ENCODE measurements at regions not wholly inside any gene's neighbourhood (a gene's known extent, or its start where the extent isn't known, plus 50 kb on each side); places are given as distances from the start of the nearest gene placed in this dataset.
"Not testable (repeated sequence)": the region's sequence is repeated elsewhere in the genome, so short reads cannot be mapped to it uniquely, and the experiment has no call there.

DNA sequence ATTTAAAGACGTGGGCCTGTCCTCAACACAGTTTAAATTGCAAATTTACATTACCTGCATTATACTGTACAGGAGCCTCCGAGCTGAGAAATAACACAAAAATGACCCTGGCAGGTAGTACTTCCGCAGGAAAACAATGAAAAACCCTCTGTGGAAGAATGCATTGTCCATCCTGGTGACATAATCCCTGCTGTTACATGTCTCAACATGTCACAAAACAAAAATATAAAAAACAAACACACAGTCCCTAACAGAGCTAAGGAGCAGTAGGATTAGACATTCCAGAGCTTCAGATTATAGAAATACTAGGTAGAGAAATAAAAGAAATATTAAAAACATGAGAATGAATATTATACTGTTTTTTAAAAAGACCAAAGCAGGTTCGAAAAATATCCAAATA, 359.2 kb downstream of the SRGAP2C start:
- H3K9me3 ChIP-seq (ENCODE audit: control insufficient read depth, low read length); H3K4me1 ChIP-seq (ENCODE audit: control insufficient read depth, insufficient read depth, low read length, poor library complexity, severe bottlenecking); H3K36me3 ChIP-seq (ENCODE audit: control insufficient read depth, insufficient read depth, low read length); H3K4me3 ChIP-seq (ENCODE audit: extremely low read depth, insufficient read depth, low read length, poor library complexity, severe bottlenecking); H3K27ac ChIP-seq (ENCODE audit: low read depth, low read length, severe bottlenecking): not testable (repeated sequence)
- 100% methylated on average over 1 of the region's 4 CpGs; no CpG with 5 or more reads in 1 of the 2 experiments for WGBS, 2 experiments (ENCODE audit: insufficient coverage in 2 of 2)

GRCh38 chr1:121544500-121544899, 359.7 kb downstream of the SRGAP2C start:
- WGBS, 2 experiments (ENCODE audit: insufficient coverage in 2 of 2) = no CpG with 5 or more reads among the region's 2 CpGs
- Histone ChIP-seq H3K9me3 (ENCODE audit: control insufficient read depth, low read length) (no peaks in the 10 kb centered on the region), H3K4me3 (ENCODE audit: extremely low read depth, insufficient read depth, low read length, poor library complexity, severe bottlenecking) (no peak overlapping the region), H3K36me3 (ENCODE audit: control insufficient read depth, insufficient read depth, low read length) (no peaks in the 10 kb centered on the region), H3K27ac (ENCODE audit: low read depth, low read length, severe bottlenecking) (no peak overlapping the region), H3K4me1 (ENCODE audit: control insufficient read depth, insufficient read depth, low read length, poor library complexity, severe bottlenecking) (peaks cover 4% of the 10 kb centered on the region)

DNA sequence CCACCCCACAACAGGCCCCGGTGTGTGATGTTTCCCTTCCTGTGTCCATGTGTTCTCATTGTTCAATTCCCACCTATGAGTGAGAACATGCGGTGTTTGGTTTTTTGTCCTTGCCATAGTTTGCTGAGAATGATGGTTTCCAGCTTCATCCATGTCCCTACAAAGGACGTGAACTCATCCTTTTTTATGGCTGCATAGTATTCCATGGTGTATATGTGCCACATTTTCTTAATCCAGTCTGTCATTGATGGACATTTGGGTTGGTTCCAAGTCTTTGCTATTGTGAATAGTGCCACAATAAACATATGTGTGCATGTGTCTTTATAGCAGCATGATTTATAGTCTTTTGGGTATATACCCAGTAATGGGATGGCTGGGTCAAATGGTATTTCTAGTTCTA, 361.1 kb downstream of the SRGAP2C start:
- not testable (repeated sequence) for H3K27ac ChIP-seq (ENCODE audit: low read depth, low read length, severe bottlenecking); H3K4me3 ChIP-seq (ENCODE audit: extremely low read depth, insufficient read depth, low read length, poor library complexity, severe bottlenecking); H3K4me1 ChIP-seq (ENCODE audit: control insufficient read depth, insufficient read depth, low read length, poor library complexity, severe bottlenecking); H3K9me3 ChIP-seq (ENCODE audit: control insufficient read depth, low read length); H3K36me3 ChIP-seq (ENCODE audit: control insufficient read depth, insufficient read depth, low read length)
- no CpG with 5 or more reads among the region's 3 CpGs for WGBS, 2 experiments (ENCODE audit: insufficient coverage in 2 of 2)

GRCh38 chr1:121546830-121547591, 362.2 kb downstream of the SRGAP2C start:
- WGBS, 2 experiments (ENCODE audit: insufficient coverage in 2 of 2) = 100% methylated on average over 1 of the region's 3 CpGs; no CpG with 5 or more reads in 1 of the 2 experiments
- H3K4me3 ChIP-seq (ENCODE audit: extremely low read depth, insufficient read depth, low read length, poor library complexity, severe bottlenecking) = no peak overlapping the region
- no peaks in the 10 kb centered on the region for H3K36me3 ChIP-seq (ENCODE audit: control insufficient read depth, insufficient read depth, low read length)
- H3K4me1 ChIP-seq (ENCODE audit: control insufficient read depth, insufficient read depth, low read length, poor library complexity, severe bottlenecking) = peaks cover 4% of the 10 kb centered on the region
- H3K9me3 ChIP-seq (ENCODE audit: control insufficient read depth, low read length) = no peaks in the 10 kb centered on the region
- no peak overlapping the region for H3K27ac ChIP-seq (ENCODE audit: low read depth, low read length, severe bottlenecking)

DNA sequence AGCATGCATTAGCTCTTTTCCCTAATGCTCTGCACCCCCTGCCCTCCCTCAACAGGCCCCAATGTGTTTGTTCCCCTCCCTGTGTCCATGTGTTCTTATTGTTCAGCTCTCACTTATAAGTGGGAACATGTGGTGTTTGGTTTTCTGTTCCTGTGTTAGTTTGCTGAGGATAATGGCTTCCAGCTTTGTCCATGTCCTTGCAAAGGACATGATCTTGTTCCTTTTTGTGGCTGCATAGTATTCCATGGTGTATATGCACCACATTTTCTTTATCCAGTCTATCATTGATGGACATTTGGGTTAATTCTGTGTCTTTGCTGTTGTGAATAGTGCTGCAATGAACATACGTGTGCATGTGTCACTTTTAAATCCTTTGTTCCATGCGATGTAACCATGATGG, 363.0 kb downstream of the SRGAP2C start:
- H3K4me3 ChIP-seq (ENCODE audit: extremely low read depth, insufficient read depth, low read length, poor library complexity, severe bottlenecking); H3K36me3 ChIP-seq (ENCODE audit: control insufficient read depth, insufficient read depth, low read length); H3K27ac ChIP-seq (ENCODE audit: low read depth, low read length, severe bottlenecking); H3K4me1 ChIP-seq (ENCODE audit: control insufficient read depth, insufficient read depth, low read length, poor library complexity, severe bottlenecking); H3K9me3 ChIP-seq (ENCODE audit: control insufficient read depth, low read length): not testable (repeated sequence)
- 86% methylated on average over 1 of the region's 2 CpGs; no CpG with 5 or more reads in 1 of the 2 experiments for WGBS, 2 experiments (ENCODE audit: insufficient coverage in 2 of 2)

- H3K4me1 ChIP-seq (ENCODE audit: control insufficient read depth, insufficient read depth, low read length, poor library complexity, severe bottlenecking); H3K27ac ChIP-seq (ENCODE audit: low read depth, low read length, severe bottlenecking); H3K4me3 ChIP-seq (ENCODE audit: extremely low read depth, insufficient read depth, low read length, poor library complexity, severe bottlenecking); H3K9me3 ChIP-seq (ENCODE audit: control insufficient read depth, low read length); H3K36me3 ChIP-seq (ENCODE audit: control insufficient read depth, insufficient read depth, low read length): not testable (repeated sequence)
- WGBS, 2 experiments (ENCODE audit: insufficient coverage in 2 of 2) = 100% methylated on average over 1 of the region's 3 CpGs; no CpG with 5 or more reads in 1 of the 2 experiments
These were observed 366.0 kb downstream of the SRGAP2C start for GRCh38 chr1:121550817-121551216.

GRCh38 chr1:121551491-121551890, 366.7 kb downstream of the SRGAP2C start:
- not testable (repeated sequence) for H3K36me3 ChIP-seq (ENCODE audit: control insufficient read depth, insufficient read depth, low read length); H3K9me3 ChIP-seq (ENCODE audit: control insufficient read depth, low read length); H3K4me3 ChIP-seq (ENCODE audit: extremely low read depth, insufficient read depth, low read length, poor library complexity, severe bottlenecking); H3K27ac ChIP-seq (ENCODE audit: low read depth, low read length, severe bottlenecking); H3K4me1 ChIP-seq (ENCODE audit: control insufficient read depth, insufficient read depth, low read length, poor library complexity, severe bottlenecking)
- 83 to 100% methylated on average over 1 of the region's 2 CpGs for WGBS, 2 experiments (ENCODE audit: insufficient coverage in 2 of 2)

- not testable (repeated sequence) for H3K9me3 ChIP-seq (ENCODE audit: control insufficient read depth, low read length); H3K4me3 ChIP-seq (ENCODE audit: extremely low read depth, insufficient read depth, low read length, poor library complexity, severe bottlenecking); H3K4me1 ChIP-seq (ENCODE audit: control insufficient read depth, insufficient read depth, low read length, poor library complexity, severe bottlenecking); H3K36me3 ChIP-seq (ENCODE audit: control insufficient read depth, insufficient read depth, low read length); H3K27ac ChIP-seq (ENCODE audit: low read depth, low read length, severe bottlenecking)
- WGBS, 2 experiments (ENCODE audit: insufficient coverage in 2 of 2) = no CpG with 5 or more reads among the region's 1 CpG
These were observed 371.8 kb downstream of the SRGAP2C start for GRCh38 chr1:121556560-121556959.

DNA sequence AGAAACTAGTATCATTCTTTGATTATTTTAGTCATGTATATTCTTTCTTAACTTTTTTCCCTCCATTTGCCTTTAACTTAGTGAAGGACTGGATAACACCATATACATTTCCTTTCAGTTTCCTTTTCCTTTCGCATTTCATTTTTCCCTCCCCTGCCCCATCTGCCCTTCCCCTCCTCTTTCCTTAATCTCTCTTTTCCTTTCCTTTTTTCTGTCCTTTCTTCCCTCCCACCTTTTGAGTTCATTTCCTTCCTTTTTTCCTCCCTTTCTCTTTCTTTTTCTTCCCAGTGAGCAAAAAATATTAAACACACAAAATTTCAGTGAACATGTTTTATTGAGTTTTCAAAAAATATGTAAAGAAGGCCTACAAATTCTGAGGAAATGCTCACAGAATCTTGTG, 373.3 kb downstream of the SRGAP2C start:
- H3K9me3 ChIP-seq (ENCODE audit: control insufficient read depth, low read length); H3K36me3 ChIP-seq (ENCODE audit: control insufficient read depth, insufficient read depth, low read length); H3K4me3 ChIP-seq (ENCODE audit: extremely low read depth, insufficient read depth, low read length, poor library complexity, severe bottlenecking); H3K27ac ChIP-seq (ENCODE audit: low read depth, low read length, severe bottlenecking); H3K4me1 ChIP-seq (ENCODE audit: control insufficient read depth, insufficient read depth, low read length, poor library complexity, severe bottlenecking): not testable (repeated sequence)
- 80 to 88% methylated on average over 1 of the region's 1 CpG for WGBS, 2 experiments (ENCODE audit: insufficient coverage in 2 of 2)

DNA sequence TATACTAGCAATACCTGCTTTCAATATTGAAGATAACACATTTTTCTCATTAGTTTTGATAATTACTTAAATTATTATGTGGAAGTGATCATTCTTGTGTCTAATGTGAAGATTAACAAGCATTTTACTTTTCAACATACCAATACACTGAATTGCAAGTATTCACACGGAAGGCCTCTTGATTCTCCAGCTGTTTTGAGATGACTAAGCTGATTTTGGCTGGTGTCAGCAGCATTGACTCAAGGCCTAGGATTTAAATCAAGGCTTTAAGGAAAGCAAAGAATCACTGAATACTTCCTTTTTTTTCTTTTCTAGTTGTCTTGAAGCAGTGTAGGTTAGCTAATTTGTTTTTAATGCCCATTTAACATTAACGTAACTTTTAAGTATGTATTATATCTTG, 373.7 kb downstream of the SRGAP2C start:
- Histone ChIP-seq H3K4me3 (ENCODE audit: extremely low read depth, insufficient read depth, low read length, poor library complexity, severe bottlenecking) (no peak overlapping the region), H3K27ac (ENCODE audit: low read depth, low read length, severe bottlenecking) (no peak overlapping the region), H3K9me3 (ENCODE audit: control insufficient read depth, low read length) (no peaks in the 10 kb centered on the region), H3K4me1 (ENCODE audit: control insufficient read depth, insufficient read depth, low read length, poor library complexity, severe bottlenecking) (no peaks in the 10 kb centered on the region), H3K36me3 (ENCODE audit: control insufficient read depth, insufficient read depth, low read length) (no peaks in the 10 kb centered on the region)
- WGBS, 2 experiments (ENCODE audit: insufficient coverage in 2 of 2) = 57% methylated on average over 1 of the region's 2 CpGs; no CpG with 5 or more reads in 1 of the 2 experiments

GRCh38 chr1:121566346-121566745, 381.6 kb downstream of the SRGAP2C start:
- H3K4me3 ChIP-seq (ENCODE audit: extremely low read depth, insufficient read depth, low read length, poor library complexity, severe bottlenecking) = no peak overlapping the region
- H3K36me3 ChIP-seq (ENCODE audit: control insufficient read depth, insufficient read depth, low read length) = no peaks in the 10 kb centered on the region
- H3K9me3 ChIP-seq (ENCODE audit: control insufficient read depth, low read length) = no peaks in the 10 kb centered on the region
- WGBS, 2 experiments (ENCODE audit: insufficient coverage in 2 of 2) = 74 to 100% methylated on average over 1 to 2 of the region's 4 CpGs
- no peak overlapping the region for H3K27ac ChIP-seq (ENCODE audit: low read depth, low read length, severe bottlenecking)
- no peaks in the 10 kb centered on the region for H3K4me1 ChIP-seq (ENCODE audit: control insufficient read depth, insufficient read depth, low read length, poor library complexity, severe bottlenecking)

Data from mesodermal cell (in vitro differentiated cells).